GM12875 (cell line): ENCODE measurements at regions not wholly inside any gene's neighbourhood (a gene's known extent, or its start where the extent isn't known, plus 50 kb on each side); places are given as distances from the start of the nearest gene placed in this dataset.

Experiments
- H3K4me3 ChIP-seq: one replicate; pipeline ENCODE4 v1.5.1; 2011; ENCODE audit warnings: low read depth, low read length, control low read depth
- TF ChIP-seq, protein P1 (sequence below): IDR thresholded peaks from 2 replicates; pipeline ENCODE4 v1.5.1; 2011; ENCODE audit warnings: low read depth, mild to moderate bottlenecking, control low read depth, inconsistent platforms, low read length, moderate library complexity, borderline replicate concordance; ENCODE audit not compliant: insufficient read depth

DNA sequence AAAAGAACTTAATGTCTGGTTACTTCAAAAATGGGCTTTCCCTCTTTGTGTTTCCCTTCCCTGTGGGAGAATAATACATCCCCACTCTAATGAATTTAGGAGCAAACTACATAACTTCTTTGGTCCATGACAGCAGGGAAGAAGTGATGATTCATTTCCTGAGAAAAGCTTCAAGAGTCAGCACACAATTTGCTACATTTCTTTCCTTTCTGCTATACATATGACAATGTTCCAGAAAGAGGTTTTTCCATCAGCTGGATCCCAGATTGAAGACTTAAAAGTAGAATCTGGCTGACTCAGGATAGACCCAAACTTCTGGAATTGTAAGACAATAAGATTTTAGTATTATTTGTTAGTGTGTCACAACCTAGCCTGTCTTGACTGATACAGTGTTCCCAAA is 126.1 kb downstream of the DRD1 start:
- TF ChIP-seq, protein P1, sequence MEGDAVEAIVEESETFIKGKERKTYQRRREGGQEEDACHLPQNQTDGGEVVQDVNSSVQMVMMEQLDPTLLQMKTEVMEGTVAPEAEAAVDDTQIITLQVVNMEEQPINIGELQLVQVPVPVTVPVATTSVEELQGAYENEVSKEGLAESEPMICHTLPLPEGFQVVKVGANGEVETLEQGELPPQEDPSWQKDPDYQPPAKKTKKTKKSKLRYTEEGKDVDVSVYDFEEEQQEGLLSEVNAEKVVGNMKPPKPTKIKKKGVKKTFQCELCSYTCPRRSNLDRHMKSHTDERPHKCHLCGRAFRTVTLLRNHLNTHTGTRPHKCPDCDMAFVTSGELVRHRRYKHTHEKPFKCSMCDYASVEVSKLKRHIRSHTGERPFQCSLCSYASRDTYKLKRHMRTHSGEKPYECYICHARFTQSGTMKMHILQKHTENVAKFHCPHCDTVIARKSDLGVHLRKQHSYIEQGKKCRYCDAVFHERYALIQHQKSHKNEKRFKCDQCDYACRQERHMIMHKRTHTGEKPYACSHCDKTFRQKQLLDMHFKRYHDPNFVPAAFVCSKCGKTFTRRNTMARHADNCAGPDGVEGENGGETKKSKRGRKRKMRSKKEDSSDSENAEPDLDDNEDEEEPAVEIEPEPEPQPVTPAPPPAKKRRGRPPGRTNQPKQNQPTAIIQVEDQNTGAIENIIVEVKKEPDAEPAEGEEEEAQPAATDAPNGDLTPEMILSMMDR = no peak
- H3K4me3 ChIP-seq = no peak overlapping the region

DNA sequence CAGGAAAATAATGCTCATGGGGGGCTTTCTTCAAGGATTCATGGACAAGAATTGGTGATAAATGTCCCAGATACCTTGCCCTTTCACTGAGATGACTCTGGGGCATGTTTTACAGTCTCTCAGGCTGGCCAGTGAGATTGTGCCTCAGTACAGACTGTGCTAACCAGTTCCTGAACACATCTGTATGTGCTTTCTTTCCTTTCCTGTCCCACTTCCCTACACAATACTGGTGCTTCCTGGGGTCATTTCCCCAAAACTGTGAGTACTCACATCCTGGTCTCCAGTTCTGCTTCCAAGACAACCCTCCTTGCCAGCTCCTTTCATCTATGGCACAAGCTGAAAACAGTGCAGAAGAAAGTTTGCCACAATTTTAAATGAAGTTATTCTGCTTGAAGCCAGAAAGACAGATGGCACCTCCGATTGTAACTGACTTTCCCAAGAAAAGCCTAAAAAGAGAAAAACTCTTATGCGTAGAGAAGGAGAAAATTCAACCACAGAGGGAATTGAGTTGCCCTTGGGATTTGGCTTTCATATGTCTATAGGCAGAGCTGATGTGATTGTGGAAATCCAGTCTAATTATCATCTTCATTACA is 134.7 kb downstream of the DRD1 start:
- TF ChIP-seq, protein P1 = no peak

DNA sequence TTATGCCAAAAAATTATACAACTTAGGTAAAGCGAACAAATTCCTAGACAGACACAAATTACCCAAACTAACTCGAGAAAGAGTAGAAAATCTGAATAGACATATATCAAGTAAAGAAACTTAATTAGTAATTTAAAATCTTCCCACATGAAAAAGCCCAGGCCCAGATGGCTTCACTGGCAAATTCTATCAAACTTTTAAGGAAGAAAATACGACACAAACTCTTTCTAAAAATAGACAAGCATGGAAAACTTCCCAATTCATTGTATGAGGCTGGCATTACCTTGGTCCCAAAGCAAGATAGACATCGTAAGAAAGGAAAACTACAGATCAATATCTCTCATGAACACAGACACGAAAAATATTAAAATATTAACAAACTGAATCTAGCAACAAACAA is 135.3 kb downstream of the DRD1 start:
- H3K4me3 ChIP-seq = no peak overlapping the region
- TF ChIP-seq, protein P1 = no peak

More for the DNA sequence above, 134.7 kb downstream of the DRD1 start:
- no peak overlapping the region for H3K4me3 ChIP-seq

DNA sequence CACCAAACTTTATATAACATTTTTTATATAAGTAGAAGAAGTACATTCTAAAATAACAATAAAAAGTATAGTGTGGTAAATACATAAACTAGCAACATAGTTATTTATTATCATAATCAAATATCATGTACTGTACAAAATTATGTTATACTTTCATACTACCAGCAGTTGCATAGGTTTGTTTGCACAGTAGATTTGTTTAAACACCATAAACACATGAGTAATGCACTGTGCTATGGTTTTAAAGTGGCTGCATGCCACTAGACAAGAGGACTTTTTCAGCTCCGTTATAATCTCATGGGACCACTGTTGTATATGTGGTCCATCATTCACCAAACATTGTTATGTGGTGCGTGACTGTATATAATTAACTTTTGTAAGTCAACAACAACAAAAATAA is 137.6 kb downstream of the DRD1 start:
- TF ChIP-seq, protein P1 = no peak

DNA sequence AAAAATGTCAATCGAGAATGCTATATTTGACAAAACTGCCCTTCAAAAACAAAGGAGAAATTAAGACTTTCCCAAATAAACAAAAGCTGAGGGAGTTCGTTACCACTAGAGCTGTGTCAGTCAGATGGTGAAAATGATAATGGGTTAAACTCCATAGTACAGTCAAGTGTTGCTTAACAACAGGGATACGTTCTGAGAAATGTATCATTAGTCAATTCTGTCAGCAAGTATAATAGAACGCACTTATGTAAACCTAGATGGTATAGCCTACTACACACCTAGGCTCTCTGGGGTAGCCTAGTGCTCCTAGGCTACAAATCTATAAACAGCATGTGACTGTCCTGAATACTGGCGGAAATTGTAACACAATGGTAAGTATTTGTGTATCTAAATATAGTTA is 138.7 kb downstream of the DRD1 start:
- TF ChIP-seq, protein P1 = no peak
- H3K4me3 ChIP-seq = no peak overlapping the region

More for the DNA sequence above, 137.6 kb downstream of the DRD1 start:
- H3K4me3 ChIP-seq = no peak overlapping the region

DNA sequence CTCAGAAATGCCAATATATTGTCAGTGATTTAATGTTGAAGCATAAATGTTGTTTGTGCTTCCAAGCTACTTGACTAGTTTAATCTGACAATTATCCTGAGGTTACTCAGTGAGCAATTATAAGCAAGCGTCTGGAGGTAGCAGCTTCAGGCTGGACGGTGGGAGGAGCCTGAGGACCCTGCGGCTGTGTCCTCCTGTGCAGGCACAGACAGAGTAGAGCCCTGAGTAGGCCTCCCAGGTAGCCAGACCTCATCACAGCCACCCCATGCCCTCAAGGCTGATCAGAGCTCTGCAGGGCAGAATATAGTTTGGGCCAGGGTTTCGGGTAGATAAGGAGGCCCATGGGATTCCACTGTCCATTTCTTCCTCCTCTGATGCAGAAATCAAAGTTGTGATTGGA is 153.6 kb downstream of the DRD1 start:
- TF ChIP-seq, protein P1 = no peak
- no peak overlapping the region for H3K4me3 ChIP-seq

DNA sequence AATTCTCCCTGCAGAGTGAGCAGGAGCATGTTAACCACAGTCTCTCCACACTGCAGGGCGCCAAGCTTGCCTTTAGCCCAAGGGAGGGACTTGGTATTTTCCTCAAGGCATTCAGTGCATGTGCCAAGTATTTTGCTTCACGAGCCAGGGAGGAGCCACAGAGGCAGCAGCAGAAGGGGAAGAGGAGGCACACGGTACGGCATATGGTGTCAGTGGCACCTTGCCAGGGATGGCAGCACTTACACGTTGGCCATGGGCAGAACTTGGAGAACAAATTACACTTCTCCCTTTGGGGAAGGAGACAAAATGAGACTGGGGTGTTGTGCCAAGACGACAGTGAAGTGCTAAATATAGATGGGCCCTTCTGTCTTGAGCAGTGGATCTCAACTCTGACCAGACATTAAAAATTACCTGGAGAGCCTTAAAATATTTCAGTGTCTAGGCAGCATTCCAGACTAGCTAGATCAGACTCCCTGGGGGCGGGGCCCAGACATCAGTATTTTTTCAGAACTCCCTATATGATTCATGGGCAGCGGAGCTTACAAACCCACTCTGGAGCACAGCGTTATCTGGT is 155.8 kb downstream of the DRD1 start:
- TF ChIP-seq, protein P1 = no peak
- no peak overlapping the region for H3K4me3 ChIP-seq
